ENCODE measurements at regions not wholly inside any gene's neighbourhood (a gene's known extent, or its start where the extent isn't known, plus 50 kb on each side); places are given as distances from the start of the nearest gene placed in this dataset.

- TF ChIP-seq CTCF (IDR thresholded peaks at IDR 0.05; ENCODE audit: insufficient read depth, low read depth, low read length, missing control alignments), result no peak
- no peak overlapping the region for H3K4me3 ChIP-seq (ENCODE audit: low read length)
- no peak for DNase-seq (ENCODE audit: low read depth)
Measured at GRCh38 chr10:130498042-130498441, 361.9 kb downstream of the GLRX3 start.

GRCh38 chr10:130498934-130499333 lies 362.7 kb downstream of the GLRX3 start:
- TF ChIP-seq CTCF (IDR thresholded peaks at IDR 0.05; ENCODE audit: insufficient read depth, low read depth, low read length, missing control alignments), result no peak
- H3K4me3 ChIP-seq (ENCODE audit: low read length), result no peak overlapping the region
- no peak for DNase-seq (ENCODE audit: low read depth)

DNA sequence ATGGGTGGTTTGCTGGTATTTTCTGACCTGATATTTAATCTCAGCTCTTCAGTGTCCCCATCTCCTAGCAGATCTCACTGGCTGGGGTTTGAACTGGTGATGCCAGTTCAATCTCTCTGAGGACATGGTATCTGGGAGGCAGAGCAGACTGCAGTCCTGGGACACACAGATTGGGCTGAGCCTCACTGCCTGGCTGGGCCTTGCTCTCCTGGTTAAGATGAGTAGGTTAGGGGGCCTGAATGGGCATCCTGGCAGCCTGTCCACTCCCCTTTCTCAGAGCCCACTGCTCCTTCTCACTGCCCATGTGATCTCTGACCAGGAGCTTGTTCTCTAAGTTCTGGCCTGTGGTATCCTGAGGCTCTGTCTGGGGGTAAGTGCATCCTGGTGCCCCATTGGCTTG lies 363.4 kb downstream of the GLRX3 start:
- H3K4me3 ChIP-seq (ENCODE audit: low read length), result no peak overlapping the region
- TF ChIP-seq CTCF (IDR thresholded peaks at IDR 0.05; ENCODE audit: insufficient read depth, low read depth, low read length, missing control alignments), result no peak
- DNase-seq (ENCODE audit: low read depth), result no peak

DNA sequence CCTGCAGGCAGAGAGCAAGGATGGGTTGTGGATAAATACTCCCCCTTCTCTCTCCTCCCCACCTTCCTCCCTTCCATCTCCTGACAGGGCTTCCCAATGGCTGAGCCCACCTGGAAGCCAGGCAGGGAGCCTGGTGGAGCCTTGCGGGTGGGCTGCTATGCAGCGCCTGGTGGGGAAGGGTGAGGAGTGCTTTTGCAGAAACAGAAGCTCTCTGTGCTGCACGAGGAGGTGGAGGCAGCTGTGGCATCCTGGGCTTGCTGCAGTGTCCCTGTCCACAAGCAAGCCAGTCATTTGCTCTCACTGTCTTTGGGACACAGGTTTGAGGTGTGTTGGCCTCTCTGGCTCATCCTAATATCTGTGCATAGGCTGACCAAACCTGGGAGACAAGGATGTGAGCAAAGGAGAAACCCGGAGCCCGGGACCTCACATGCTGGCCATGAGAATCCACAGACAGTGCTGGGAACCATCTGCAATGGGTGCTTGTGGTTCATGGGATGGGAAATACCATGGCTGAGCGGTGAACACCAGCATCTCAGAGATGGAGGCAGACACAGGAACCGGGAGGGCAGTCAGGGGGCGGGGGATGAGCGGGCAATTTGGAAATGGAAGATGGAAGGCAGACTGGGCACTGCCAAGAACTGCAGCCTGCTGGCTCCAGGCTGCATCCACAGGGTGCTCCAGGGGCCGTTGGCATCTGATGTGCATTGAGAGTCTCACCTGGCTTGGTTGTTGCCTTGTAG lies 364.2 kb downstream of the GLRX3 start:
- TF ChIP-seq CTCF (IDR thresholded peaks at IDR 0.05; ENCODE audit: insufficient read depth, low read depth, low read length, missing control alignments), result no peak
- DNase-seq (ENCODE audit: low read depth), result no peak
- no peak overlapping the region for H3K4me3 ChIP-seq (ENCODE audit: low read length)

- no peak for TF ChIP-seq CTCF (IDR thresholded peaks at IDR 0.05; ENCODE audit: insufficient read depth, low read depth, low read length, missing control alignments)
- H3K4me3 ChIP-seq (ENCODE audit: low read length), result no peak overlapping the region
- no peak for DNase-seq (ENCODE audit: low read depth)
Measured at GRCh38 chr10:130507461-130507860, 371.3 kb downstream of the GLRX3 start.

- H3K4me3 ChIP-seq (ENCODE audit: low read length), result no peak overlapping the region
- DNase-seq (ENCODE audit: low read depth), result no peak
- TF ChIP-seq CTCF (IDR thresholded peaks at IDR 0.05; ENCODE audit: insufficient read depth, low read depth, low read length, missing control alignments), result no peak
Measured at GRCh38 chr10:130509881-130510689, 373.9 kb downstream of the GLRX3 start.

Data from epithelial cell of esophagus (primary cell).